Activated T-cell treated with anti-CD3 and anti-CD28 coated beads, Interleukin-2, amount 50 U/mL, for 4 hours (primary cell): ENCODE measurements at regions not wholly inside any gene's neighbourhood (a gene's known extent, or its start where the extent isn't known, plus 50 kb on each side); places are given as distances from the start of the nearest gene placed in this dataset.
A peak's percentile ranks its signal among the peaks of the same experiment; 100 is the strongest.
"Not testable (repeated sequence)": the region's sequence is repeated elsewhere in the genome, so short reads cannot be mapped to it uniquely, and the experiment has no call there.

ENCODE experiments used
- ATAC-seq, 2 donors: fragments of 200-7000 bp; cut with Tn5 transposase; one replicate each; pipeline ENCODE4 v1.10.0; 2021
- DNase-seq: peaks from one replicate; pipeline ENCODE4 v3.0.0-alpha.2; 2020
- H3K27me3 Mint-ChIP-seq: one replicate; pipeline ENCODE4 v1.8.0; 2021; ENCODE audit warnings: low read depth, mixed read lengths
- H3K36me3 Mint-ChIP-seq: one replicate; pipeline ENCODE4 v1.8.0; 2022; ENCODE audit warnings: mixed read lengths; ENCODE audit not compliant: insufficient read depth
- H3K4me1 Mint-ChIP-seq: one replicate; pipeline ENCODE4 v1.8.0; 2021; ENCODE audit warnings: low read depth, mixed read lengths
- H3K4me3 Mint-ChIP-seq: one replicate; pipeline ENCODE4 v1.8.0; 2021; ENCODE audit warnings: mild to moderate bottlenecking, moderate library complexity, mixed read lengths
- H3K9me3 Mint-ChIP-seq: one replicate; pipeline ENCODE4 v1.8.0; 2021; ENCODE audit warnings: mixed read lengths

DNA sequence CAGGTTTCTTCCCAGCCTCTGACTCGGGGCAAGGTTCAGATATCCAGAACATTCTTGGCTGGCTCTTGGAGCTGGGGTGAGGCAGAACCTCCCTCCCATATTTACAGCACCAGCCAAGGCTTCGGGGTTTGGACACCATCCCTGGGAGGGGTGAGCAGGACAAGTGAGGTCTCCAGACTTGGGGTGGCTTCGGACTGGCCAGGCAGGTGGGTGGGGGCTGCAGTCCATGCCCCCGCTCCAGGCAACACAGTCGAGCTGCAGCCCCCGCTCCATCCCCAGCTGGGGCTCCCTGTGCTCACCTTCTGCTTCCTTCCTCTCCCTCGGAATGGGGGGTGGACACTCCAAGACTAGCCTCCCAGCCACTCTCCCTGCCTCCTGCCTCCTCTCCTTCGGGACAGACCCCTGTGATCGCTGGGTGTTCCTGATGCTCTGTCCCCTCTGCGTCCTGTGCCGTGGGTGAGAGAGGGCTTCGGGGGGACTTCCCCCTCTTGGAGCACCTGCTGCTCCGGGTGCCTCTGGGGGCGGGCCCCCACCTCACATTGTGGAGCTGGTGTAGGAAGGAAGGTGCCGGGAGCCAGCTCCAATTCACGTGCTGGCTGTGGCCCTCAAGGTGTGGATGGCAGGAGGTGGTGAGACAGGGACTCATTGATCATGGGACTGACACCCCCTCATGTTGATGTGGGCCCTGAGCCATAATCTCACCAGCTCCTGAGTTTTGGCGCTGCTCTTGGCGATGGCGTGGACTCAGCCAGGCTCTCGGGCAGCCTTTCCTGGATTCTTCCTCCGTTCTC lies 189.2 kb downstream of the SEC14L1 start:
- Mint-ChIP-seq H3K4me3 (no peak overlapping the region), H3K4me1 (peaks cover 60% of the 10 kb centered on the region), H3K9me3 (no peaks in the 10 kb centered on the region), H3K36me3 (no peaks in the 10 kb centered on the region), H3K27me3 (no peaks in the 10 kb centered on the region)
- DNase-seq (no peak), ATAC-seq (no peak)

DNA sequence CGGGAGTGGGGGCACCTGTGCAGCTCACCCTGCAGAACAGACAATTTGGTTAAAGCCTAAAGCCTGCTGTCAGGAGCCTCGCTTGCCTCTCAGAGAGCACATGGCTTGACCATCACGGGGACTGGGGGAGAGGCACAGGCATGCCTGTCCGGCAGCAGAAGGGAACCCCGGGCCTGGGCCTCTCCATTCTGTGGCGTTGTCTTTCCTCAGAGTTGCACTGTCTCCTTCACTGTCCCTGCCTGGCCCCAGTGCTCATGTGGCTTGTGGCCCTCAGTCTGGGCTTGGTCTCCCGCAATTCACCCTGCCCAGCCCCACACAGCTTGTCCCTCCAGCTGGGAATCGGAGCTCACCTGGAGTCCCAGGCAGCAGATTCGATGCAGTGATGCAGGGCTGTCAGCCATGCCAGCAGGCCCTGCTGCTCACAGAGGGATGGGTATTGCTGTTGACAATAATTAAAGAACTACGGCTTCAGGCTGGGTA lies 189.9 kb downstream of the SEC14L1 start:
- DNase-seq (peak; percentile 2), ATAC-seq (no peak)
- H3K4me1 Mint-ChIP-seq = peaks cover 53% of the 10 kb centered on the region
- H3K36me3 Mint-ChIP-seq = no peaks in the 10 kb centered on the region
- no peaks in the 10 kb centered on the region for H3K9me3 Mint-ChIP-seq
- H3K4me3 Mint-ChIP-seq = no peak overlapping the region
- no peaks in the 10 kb centered on the region for H3K27me3 Mint-ChIP-seq

DNA sequence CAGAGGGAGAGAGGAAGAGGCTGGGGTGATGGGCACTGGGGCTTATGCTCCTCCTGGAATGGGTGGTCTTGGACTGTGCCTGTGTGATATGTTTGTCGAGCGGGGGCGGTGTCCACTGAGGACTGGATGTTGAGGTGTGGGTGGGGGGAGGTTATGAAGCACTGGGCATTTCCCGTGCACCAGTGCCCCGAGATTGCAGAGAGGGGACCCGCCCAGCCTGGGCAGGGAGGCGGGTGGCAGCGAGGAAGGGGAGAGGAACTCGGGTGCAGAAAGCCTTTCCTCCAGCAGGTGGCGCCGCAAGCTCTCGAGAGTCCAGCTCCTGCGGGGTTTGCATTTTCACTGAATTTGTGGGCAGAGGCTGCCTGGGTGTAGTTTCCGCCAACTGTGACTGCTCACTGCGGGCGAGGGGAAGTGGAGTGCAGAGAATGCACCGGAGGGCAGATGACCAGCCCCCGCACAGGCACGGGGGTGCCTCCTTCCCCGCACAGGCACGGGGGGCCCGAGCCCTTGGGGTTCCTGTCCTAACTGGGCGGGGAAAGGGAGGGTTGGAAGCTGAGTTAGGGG lies 190.6 kb downstream of the SEC14L1 start:
- ATAC-seq (peak; percentile 86 to 89), DNase-seq (peak; percentile 98)
- no peaks in the 10 kb centered on the region for H3K9me3 Mint-ChIP-seq
- no peaks in the 10 kb centered on the region for H3K36me3 Mint-ChIP-seq
- peaks cover 46% of the 10 kb centered on the region for H3K4me1 Mint-ChIP-seq
- H3K4me3 Mint-ChIP-seq = peak overlapping the region; percentile 61
- H3K27me3 Mint-ChIP-seq = no peaks in the 10 kb centered on the region

DNA sequence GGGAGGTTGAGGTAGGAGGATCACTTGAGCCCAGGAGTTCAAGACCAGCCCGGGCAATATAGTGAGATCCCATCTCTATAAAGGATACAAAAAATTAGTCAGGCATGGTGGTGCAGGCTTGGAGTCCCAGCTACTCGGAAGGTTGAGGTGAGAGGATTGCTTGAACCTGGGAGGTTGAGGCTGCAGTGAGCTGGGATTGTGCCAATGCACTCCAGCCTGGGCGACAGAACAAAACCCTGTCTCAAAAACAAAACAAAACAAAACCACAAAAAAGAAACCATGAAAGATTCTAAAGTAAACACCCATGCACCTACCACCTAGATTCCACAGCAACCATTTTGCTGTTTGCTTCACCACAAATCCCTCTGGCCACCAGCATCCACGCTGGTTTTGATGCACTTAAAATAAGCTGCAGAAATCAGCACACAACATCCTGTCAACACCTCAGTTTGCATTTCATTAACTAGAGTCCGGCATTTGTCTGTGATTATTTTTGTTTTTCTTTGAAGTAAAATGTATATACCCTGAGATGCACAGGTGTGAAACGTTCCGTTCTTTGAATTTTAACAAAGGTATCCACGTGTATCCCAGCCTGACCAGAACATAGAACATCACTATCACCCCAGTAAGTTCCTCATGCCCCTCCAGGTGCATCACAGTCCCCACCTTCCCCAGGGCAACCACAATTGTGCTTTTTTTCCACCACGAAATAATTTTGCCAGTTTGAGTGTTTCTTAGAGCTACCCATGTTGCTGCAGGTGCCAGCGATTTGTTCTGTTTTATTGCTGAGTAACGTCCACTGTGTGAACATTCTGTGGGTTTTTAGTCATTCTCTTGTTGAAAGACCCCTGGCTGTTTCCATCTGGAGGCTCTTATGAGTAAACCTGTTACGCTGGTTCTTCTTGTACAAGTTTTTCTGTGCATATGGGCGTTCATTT lies 191.5 kb downstream of the SEC14L1 start:
- Mint-ChIP-seq H3K4me3 (peak overlapping the region; percentile 61), H3K9me3 (peaks cover 2% of the 10 kb centered on the region), H3K4me1 (peaks cover 38% of the 10 kb centered on the region), H3K27me3 (no peaks in the 10 kb centered on the region), H3K36me3 (no peaks in the 10 kb centered on the region)
- peak; percentile 16 to 33 for ATAC-seq
- DNase-seq = peak; percentile 3

DNA sequence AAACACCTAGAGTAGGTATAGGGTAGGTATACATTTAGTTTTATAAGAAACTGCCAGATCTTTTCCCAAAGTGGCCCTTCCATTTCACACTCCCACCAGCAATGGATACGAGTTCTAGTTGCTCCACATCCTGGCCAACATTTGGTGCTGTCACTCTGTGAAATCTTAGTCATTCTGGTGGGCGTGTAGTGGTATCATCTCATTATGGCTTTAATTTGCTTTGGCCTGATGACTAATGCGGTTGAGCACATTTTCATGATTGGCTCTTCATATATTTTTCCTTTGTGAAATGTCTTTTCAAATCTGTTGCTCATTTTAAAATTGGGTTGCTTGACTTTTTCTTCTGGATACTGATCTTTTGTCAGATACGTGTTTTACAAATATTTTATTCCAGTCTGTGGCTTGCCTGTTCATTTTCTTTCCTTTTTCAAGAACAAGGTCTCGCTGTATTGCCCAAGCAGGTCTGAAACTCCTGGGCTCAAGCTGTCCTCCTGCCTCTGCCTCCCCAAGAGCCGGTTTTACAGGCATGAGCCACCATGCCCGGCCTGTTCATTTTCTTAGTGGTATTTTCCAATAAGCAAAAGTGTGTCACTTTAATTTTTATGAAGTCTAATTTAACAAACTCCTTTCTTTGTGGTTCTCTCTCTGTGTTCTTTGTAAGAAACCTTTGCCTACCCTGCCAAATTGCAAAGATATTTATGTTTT lies 192.4 kb downstream of the SEC14L1 start:
- H3K4me1 Mint-ChIP-seq = peaks cover 39% of the 10 kb centered on the region
- no peaks in the 10 kb centered on the region for H3K27me3 Mint-ChIP-seq
- peak overlapping the region; percentile 61 for H3K4me3 Mint-ChIP-seq
- DNase-seq (no peak), ATAC-seq (peak; percentile 59 to 73)
- H3K9me3 Mint-ChIP-seq = peaks cover 6% of the 10 kb centered on the region
- no peaks in the 10 kb centered on the region for H3K36me3 Mint-ChIP-seq

DNA sequence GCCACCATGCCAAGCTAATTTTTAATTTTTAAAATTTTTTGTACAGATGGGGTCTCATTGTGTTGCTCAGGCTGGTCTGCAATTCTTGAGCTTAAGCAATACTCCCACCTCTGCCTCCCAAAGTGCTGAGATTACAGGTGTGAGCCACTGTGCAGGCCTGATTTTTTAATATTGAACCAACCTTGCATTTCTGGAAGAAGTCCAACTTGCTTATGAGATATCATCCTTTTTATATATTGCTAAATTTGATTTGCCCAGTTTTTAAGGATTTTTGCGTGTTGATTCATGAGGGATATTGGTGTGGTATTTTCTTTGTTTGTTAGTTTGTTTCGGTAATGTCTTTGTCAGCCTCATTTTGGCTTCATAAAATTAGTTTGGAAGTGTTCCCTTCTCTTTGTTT lies 196.4 kb downstream of the SEC14L1 start:
- no peak overlapping the region for H3K4me3 Mint-ChIP-seq
- H3K36me3 Mint-ChIP-seq = no peaks in the 10 kb centered on the region
- DNase-seq = no peak
- H3K4me1 Mint-ChIP-seq = peaks cover 49% of the 10 kb centered on the region
- no peak for ATAC-seq
- H3K27me3 Mint-ChIP-seq = no peaks in the 10 kb centered on the region
- peaks cover 6% of the 10 kb centered on the region for H3K9me3 Mint-ChIP-seq

DNA sequence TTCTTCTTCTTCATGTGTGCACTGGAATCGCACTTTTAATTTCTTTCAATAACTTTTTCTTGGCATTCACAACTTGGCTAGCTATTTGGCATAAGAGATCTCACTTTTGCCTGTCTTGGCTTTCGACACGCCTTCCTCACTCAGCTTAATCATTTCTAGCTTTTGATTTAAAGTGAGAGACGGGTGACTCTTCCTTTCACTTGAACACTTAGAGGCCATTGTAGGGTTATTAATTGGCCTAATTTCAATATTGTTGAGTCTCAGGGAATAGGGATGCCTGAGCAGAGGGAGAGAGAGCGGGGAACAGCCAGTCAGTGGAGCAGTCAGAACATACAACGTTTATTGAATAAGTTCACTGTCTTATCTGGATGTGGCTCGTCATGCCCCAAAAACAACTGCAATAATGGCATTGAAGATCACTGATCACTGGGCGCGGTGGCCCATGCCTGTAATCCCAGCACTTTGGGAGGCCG lies 200.3 kb downstream of the SEC14L1 start:
- Mint-ChIP-seq H3K9me3 (peaks cover 13% of the 10 kb centered on the region), H3K36me3 (no peaks in the 10 kb centered on the region), H3K4me3 (peak overlapping the region; percentile 55), H3K4me1 (peaks cover 59% of the 10 kb centered on the region), H3K27me3 (no peaks in the 10 kb centered on the region)
- DNase-seq (no peak), ATAC-seq (peak; percentile 53 to 55)

DNA sequence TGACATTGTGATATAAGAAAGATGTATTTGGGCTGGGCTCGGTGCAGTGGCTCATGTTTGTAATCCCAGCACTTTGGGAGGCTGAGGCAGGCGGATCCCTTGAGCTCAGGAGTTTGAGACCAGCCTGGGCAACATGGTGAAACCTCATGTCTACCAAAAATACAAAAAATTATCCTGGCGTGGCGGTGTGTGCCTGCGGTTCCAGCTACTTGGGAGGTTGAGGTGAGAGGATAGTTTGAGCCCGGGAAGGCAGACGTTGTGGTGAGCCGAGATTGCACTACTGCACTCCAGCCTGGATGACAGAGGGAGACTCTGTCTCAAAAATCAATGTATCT lies 201.9 kb downstream of the SEC14L1 start:
- H3K4me3 Mint-ChIP-seq = peak overlapping the region; percentile 67
- not testable (repeated sequence) for H3K9me3 Mint-ChIP-seq, H3K27me3 Mint-ChIP-seq, H3K36me3 Mint-ChIP-seq, ATAC-seq
- peak; percentile 2 for DNase-seq
- H3K4me1 Mint-ChIP-seq = peaks cover 63% of the 10 kb centered on the region

DNA sequence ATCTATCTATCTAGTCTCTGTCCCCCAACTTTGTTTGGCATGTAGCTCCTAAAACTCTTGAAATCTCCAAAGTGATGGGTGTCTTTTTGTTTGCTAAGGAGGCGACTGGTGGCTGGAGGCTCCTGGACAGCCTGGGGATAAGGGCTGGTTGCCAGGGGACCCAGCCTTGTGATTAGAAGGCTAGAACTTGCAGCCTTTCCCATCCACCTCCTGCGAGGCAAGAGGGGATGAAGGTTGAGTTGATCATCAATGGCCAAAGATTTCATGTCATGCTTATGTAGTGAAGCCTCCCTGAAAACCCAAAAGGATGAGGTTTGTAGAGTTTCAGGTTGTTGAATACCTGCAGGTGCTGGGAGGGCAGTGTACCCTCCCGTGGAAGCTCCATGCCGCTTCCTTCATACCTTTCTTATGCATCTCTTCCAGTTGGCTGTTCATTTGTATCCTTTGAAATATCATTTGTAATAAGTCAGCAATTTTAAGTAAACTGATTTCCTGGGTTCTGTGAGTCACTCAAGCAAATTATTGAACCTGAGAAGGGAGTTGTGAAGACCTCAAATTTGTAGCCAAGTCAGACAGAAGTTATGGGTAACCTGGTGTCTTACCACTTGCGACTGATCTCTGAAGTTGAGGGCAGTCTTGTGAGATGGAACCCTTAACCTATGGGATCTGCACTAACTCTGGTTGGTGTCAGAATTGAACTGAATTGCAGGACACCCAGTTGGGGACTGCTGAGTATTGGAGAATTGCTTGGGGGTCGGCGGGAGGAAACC lies 202.4 kb downstream of the SEC14L1 start:
- peaks cover 59% of the 10 kb centered on the region for H3K4me1 Mint-ChIP-seq
- H3K4me3 Mint-ChIP-seq = peak overlapping the region; percentile 67
- ATAC-seq = peak; percentile 42 to 51

DNA sequence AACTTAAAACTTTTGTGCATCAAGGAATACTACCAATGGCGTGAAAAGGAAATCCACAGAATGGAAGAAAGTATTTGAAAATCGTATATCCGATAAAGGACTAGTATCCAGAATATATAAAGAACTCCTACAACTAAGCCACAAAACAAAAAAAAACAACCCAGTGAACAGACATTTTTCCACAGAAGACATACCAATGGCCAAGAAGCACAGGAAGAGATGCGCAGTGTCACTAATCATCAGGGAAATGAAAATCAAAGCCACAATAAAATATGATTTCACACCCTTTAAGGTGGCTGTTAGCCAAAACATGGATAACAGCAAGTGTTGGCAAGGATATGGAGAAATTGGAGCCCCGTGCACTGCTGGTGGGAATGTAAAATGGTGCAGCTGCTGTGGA lies 203.3 kb downstream of the SEC14L1 start:
- ATAC-seq (no peak), DNase-seq (no peak)
- Mint-ChIP-seq H3K27me3 (no peaks in the 10 kb centered on the region), H3K9me3 (peaks cover 7% of the 10 kb centered on the region), H3K4me1 (peaks cover 52% of the 10 kb centered on the region), H3K36me3 (no peaks in the 10 kb centered on the region), H3K4me3 (no peak overlapping the region)

More for the DNA sequence above, 202.4 kb downstream of the SEC14L1 start:
- DNase-seq = peak; percentile 3
- Mint-ChIP-seq H3K27me3 (no peaks in the 10 kb centered on the region), H3K36me3 (no peaks in the 10 kb centered on the region), H3K9me3 (peaks cover 7% of the 10 kb centered on the region)

DNA sequence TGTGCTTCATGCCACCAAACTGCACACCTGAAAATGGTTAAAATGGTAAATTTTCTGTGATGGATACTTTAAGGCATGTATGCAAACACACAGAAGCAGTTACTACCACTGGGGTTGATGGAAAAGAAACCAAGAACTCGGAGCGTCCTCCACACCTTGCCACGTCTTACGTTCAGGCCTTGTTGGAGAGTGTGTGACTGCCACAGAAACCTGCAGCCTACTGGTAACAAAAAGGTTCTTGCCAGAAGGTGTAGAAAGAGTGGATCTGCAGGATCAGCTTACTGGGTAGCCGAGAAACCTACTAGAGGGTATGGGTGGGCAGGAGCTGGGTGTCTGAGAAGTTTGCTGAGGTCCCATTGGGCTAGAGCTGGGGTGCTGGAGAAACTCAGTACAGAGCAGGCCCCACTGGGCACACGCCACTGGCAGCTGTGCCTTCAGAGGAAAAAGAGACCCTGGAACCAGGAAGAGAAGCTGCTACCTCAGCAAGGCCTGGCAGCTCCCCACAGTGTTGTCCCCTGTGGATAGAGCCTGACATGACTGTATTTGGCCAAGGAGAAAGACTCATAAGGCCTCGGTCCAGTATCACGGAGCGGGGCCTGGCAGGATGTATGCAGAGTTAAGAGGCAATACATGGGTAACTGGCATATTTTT lies 204.6 kb downstream of the SEC14L1 start:
- H3K27me3 Mint-ChIP-seq = no peaks in the 10 kb centered on the region
- H3K4me1 Mint-ChIP-seq = peaks cover 50% of the 10 kb centered on the region
- ATAC-seq (no peak), DNase-seq (no peak)
- no peak overlapping the region for H3K4me3 Mint-ChIP-seq
- peaks cover 7% of the 10 kb centered on the region for H3K9me3 Mint-ChIP-seq
- H3K36me3 Mint-ChIP-seq = no peaks in the 10 kb centered on the region

DNA sequence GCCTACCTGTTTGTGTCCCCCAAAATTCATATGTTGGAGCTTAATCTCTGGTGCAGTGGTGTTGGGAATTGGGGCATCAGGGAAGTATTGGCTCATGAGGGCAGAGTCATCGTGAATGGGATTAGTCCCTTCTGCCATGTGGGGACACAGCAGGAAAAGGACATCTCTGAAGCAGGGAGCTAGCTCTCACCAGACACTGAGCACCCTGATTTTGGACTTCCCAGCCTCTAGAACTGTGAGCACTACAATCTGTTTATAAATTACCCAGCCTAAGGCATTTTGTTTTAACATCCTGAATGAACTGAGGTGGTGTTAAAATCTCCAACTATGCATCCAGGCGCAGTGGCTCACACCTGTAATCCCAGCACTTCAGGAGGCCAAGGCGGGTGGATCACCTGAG lies 206.0 kb downstream of the SEC14L1 start:
- peaks cover 50% of the 10 kb centered on the region for H3K4me1 Mint-ChIP-seq
- no peak overlapping the region for H3K4me3 Mint-ChIP-seq
- DNase-seq = no peak
- no peaks in the 10 kb centered on the region for H3K36me3 Mint-ChIP-seq
- H3K9me3 Mint-ChIP-seq = peaks cover 7% of the 10 kb centered on the region
- no peak for ATAC-seq
- no peaks in the 10 kb centered on the region for H3K27me3 Mint-ChIP-seq

DNA sequence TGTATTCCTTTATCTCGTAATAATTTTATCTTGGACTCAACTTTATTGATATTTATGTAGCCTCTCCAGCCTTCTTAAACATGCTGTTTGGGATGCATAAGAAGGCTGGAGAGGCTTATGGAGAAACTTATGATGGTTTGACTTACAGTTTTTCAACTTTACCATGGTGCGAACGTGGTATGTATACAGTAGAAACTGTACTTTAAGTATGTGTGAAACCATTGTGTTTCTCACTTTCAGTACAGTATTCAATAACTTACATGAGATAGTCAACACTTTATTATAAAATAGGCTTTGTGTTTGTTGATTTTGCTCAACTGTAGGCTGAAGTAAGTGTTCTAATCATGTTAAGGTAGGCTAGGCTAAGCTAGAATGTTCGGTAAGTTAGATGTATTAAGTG lies 206.8 kb downstream of the SEC14L1 start:
- Mint-ChIP-seq H3K9me3 (peaks cover 7% of the 10 kb centered on the region), H3K36me3 (no peaks in the 10 kb centered on the region), H3K4me1 (peaks cover 45% of the 10 kb centered on the region), H3K27me3 (no peaks in the 10 kb centered on the region), H3K4me3 (no peak overlapping the region)
- ATAC-seq (peak; percentile 37 to 45), DNase-seq (no peak)
